K562 (cell line): ENCODE measurements at regions not wholly inside any gene's neighbourhood (a gene's known extent, or its start where the extent isn't known, plus 50 kb on each side); places are given as distances from the start of the nearest gene placed in this dataset.

Experiments
- ATAC-seq: fragments of 200-7000 bp; cut with Tn5 transposase; 3 replicates; pipeline ENCODE4 v1.9.1; 2020; ENCODE audit warnings: moderate library complexity
- BruUV-seq: library from RNA; stranded (reverse); fragments of 400-500 nt; replicated peaks from 2 replicates; lab custom pipeline; 2021; lab: Mats Ljungman, UMichigan
- CTCF ChIA-PET: fragments of 300-600 bp; formaldehyde crosslinking; extraction: SDS; loops from one replicate; lab custom pipeline; 2021; ENCODE audit warnings: low intra/inter-chr PET ratio; lab: Yijun Ruan, JAX
- POLR2A ChIA-PET: fragments of 300-600, 350-650 bp; sonication (Branson Sonifier 250); formaldehyde crosslinking; extraction: SDS; loops from one replicate; lab custom pipeline; 2021; ENCODE audit warnings: antibody characterized with exemption, inconsistent platforms; lab: Yijun Ruan, JAX
- DNase-seq, 4 experiments: peaks; one replicate each; pipeline versions ENCODE4 v3.0.0 to v3.0.0-alpha.2; 2011 to 2018; ENCODE audit warnings: low spot score in 3 of 4, mixed read lengths in 3 of 4; ENCODE audit errors: extremely low read depth in 1 of 4
- FAIRE-seq: peaks from 2 replicates; lab custom pipeline; 2011; peaks lifted over from hg19 to GRCh38; lab: Jason Lieb, UNC
- H2AFZ ChIP-seq: 2 replicates; pipeline ENCODE4 v1.6.0; 2011; ENCODE audit warnings: low read depth, low read length, control low read depth, inconsistent platforms
- H3K27ac ChIP-seq: fragments of 200-600 bp; 3 replicates; pipeline ENCODE4 v1.8.0; 2011; ENCODE audit warnings: low read depth, mild to moderate bottlenecking, control low read depth, inconsistent platforms, low read length, moderate library complexity, mixed read lengths; ENCODE audit errors: extremely low read depth
- H3K27me3 ChIP-seq, 2 experiments: fragments of 300-600 bp in 1 of 2; 2 replicates in 1 of 2; 3 replicates in 1 of 2; pipeline versions ENCODE4 v1.6.0 to v1.8.0; 2011; ENCODE audit warnings: inconsistent platforms in 2 of 2, low read length in 2 of 2, mild to moderate bottlenecking in 1 of 2, mixed read lengths in 1 of 2, moderate library complexity in 1 of 2; ENCODE audit not compliant: control insufficient read depth in 2 of 2, insufficient read depth in 2 of 2
- H3K36me3 ChIP-seq: fragments of 300-600 bp; 3 replicates; pipeline ENCODE4 v1.8.0; 2011; ENCODE audit warnings: mild to moderate bottlenecking, low read length, inconsistent platforms; ENCODE audit not compliant: control insufficient read depth, insufficient read depth
- H3K4me1 ChIP-seq, 2 experiments: fragments of 200-600 bp in 1 of 2; replicated peaks in 1 of 2; 2 replicates in 1 of 2; 3 replicates in 1 of 2; pipeline versions ENCODE4 v1.5.1 to v1.8.0; 2011; ENCODE audit warnings: inconsistent platforms in 2 of 2, low read length in 2 of 2, mild to moderate bottlenecking in 1 of 2, mixed read lengths in 1 of 2, moderate library complexity in 1 of 2; ENCODE audit not compliant: control insufficient read depth in 2 of 2, insufficient read depth in 2 of 2
- H3K4me2 ChIP-seq: 2 replicates; pipeline ENCODE4 v1.6.1; 2011; ENCODE audit warnings: low read length, control low read depth, inconsistent platforms, mixed read lengths; ENCODE audit not compliant: insufficient read depth
- H3K4me3 ChIP-seq: fragments of 200-600 bp; sonication (generic), shearing (Covaris generic); 2 replicates; pipeline ENCODE4 v1.5.1; 2016; ENCODE audit warnings: control low read depth, inconsistent platforms
- H3K79me2 ChIP-seq: fragments of 200-600 bp; 3 replicates; pipeline ENCODE4 v1.8.0; 2011; ENCODE audit warnings: low read length, inconsistent platforms; ENCODE audit not compliant: control insufficient read depth, insufficient read depth
- H3K9ac ChIP-seq, 2 experiments: 2 replicates each; pipeline versions ENCODE4 v1.6.0 to v1.6.1; 2011; ENCODE audit warnings: low read depth in 2 of 2, low read length in 2 of 2, control low read depth in 1 of 2, inconsistent platforms in 1 of 2, mild to moderate bottlenecking in 1 of 2, mixed read lengths in 1 of 2; ENCODE audit not compliant: insufficient read depth in 1 of 2
- H3K9me1 ChIP-seq: one replicate; pipeline ENCODE4 v1.6.0; 2011; ENCODE audit warnings: inconsistent platforms, mild to moderate bottlenecking, low read length, moderate library complexity; ENCODE audit not compliant: control insufficient read depth, insufficient read depth
- H3K9me3 ChIP-seq: replicated peaks from 2 replicates; pipeline ENCODE4 v1.5.1; 2011; ENCODE audit warnings: low read depth, low read length, inconsistent platforms; ENCODE audit not compliant: control insufficient read depth, insufficient read depth
- H4K20me1 ChIP-seq: replicated peaks from 2 replicates; pipeline ENCODE4 v1.6.1; 2011; ENCODE audit warnings: low read length, inconsistent platforms, mixed read lengths; ENCODE audit not compliant: control insufficient read depth, insufficient read depth
- CHD4 ChIP-seq: fragments of 200-600 bp; sonication (generic); IDR thresholded peaks from 3 replicates; pipeline ENCODE4 v1.6.1; 2012; ENCODE audit warnings: low read depth, mild to moderate bottlenecking, mixed read lengths, low read length, inconsistent platforms; ENCODE audit not compliant: insufficient read depth, insufficient replicate concordance, poor library complexity, severe bottlenecking
- CREBBP ChIP-seq: IDR thresholded peaks from one replicate; pipeline ENCODE4 v1.6.1; 2012; ENCODE audit warnings: low read depth, mild to moderate bottlenecking, control low read depth, inconsistent platforms, low read length
- DMBX1 ChIP-seq: fragments of 250-450 bp; sonication (Bioruptor Pico); IDR thresholded peaks from 2 replicates; pipeline ENCODE4 v1.8.0; 2022; ENCODE audit warnings: inconsistent platforms, mild to moderate bottlenecking, moderate library complexity, borderline replicate concordance
- GATA2 ChIP-seq: sonication (generic); formaldehyde crosslinking; IDR thresholded peaks from 2 replicates; pipeline ENCODE4 v1.4.0; 2020; ENCODE audit warnings: mild to moderate bottlenecking, missing genetic modification reagents
- HEY1 ChIP-seq: fragments of 250-450 bp; sonication (Bioruptor Pico); IDR thresholded peaks from 2 replicates; pipeline ENCODE4 v1.5.0; 2020; ENCODE audit warnings: mild to moderate bottlenecking, moderate library complexity, borderline replicate concordance
- PYGO2 ChIP-seq: fragments of 450-650 bp; IDR thresholded peaks from 2 replicates; pipeline ENCODE4 v1.6.1; 2016; ENCODE audit warnings: mild to moderate bottlenecking, missing genetic modification characterization, moderate library complexity, missing compliant biosample characterization
- RBBP5 ChIP-seq: fragments of 200-600 bp; sonication (generic); IDR thresholded peaks from 2 replicates; pipeline ENCODE4 v1.6.1; 2012; ENCODE audit warnings: borderline replicate concordance, mild to moderate bottlenecking, low read length, control low read depth, inconsistent platforms; ENCODE audit not compliant: insufficient read depth, poor library complexity, severe bottlenecking
- ZNF121 ChIP-seq: sonication (generic); formaldehyde crosslinking; conservative IDR thresholded peaks from 2 replicates; pipeline ENCODE4 v1.8.0; 2022; ENCODE audit warnings: missing genetic modification reagents
- ZNF143 ChIP-seq: sonication (generic); formaldehyde crosslinking; IDR thresholded peaks from 2 replicates; pipeline ENCODE4 v1.9.0; 2022; ENCODE audit warnings: mild to moderate bottlenecking, missing genetic modification reagents
- ZNF584 ChIP-seq: fragments of 200-800 bp; sonication (Bioruptor generic); IDR thresholded peaks from 2 replicates; pipeline ENCODE4 v1.6.1; 2016; ENCODE audit warnings: low read depth, mild to moderate bottlenecking, missing genetic modification characterization, missing compliant biosample characterization
- WGBS: fragments of 100-300 bp; shearing (Covaris generic); methylation state at CpG from one replicate; pipeline ENCODE4 v1.1.6; 2016; ENCODE audit warnings: low coverage, mixed read lengths; ENCODE audit not compliant: insufficient coverage; ENCODE audit errors: missing lambda C conversion rate; 5-methylcytosine and 5-hydroxymethylcytosine counted together
- in situ Hi-C: fragments of 300-500 bp; cut with MboI; formaldehyde crosslinking; loops from 4 replicates; pipeline ENCODE4 v1.15.0; 2018; ENCODE audit warnings: inconsistent platforms, mixed read lengths
- intact Hi-C: fragments of 100-400 bp; cut with micrococcal nuclease; formaldehyde crosslinking; loops from 2 replicates; pipeline ENCODE4 v1.14.2; 2022
- TF ChIP-seq, protein P1 (sequence below): fragments of 450-650 bp; IDR thresholded peaks from 2 replicates; pipeline ENCODE4 v1.6.1; 2016; ENCODE audit warnings: low read depth, mild to moderate bottlenecking, moderate library complexity

DNA sequence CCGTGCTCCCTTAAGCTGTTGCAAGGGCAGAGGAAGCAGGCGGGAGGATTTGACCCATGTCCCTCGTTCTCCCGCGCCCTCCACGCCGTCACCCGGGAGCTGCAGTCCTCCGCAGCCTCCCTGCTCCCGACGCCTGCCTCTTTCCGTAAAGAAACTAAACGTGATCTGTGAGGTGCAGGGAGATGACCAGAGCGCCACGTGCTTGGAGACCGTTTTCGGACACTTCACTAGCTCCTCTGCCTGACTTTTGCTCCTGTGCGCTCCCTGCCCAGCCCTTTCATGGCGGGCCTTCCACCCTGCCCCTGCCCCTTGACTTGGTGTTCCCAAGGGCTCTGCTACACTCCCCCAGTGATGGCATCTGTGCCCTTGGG, 171.2 kb downstream of the LSM5 start:
- in situ Hi-C loops: no loop called here
- FAIRE-seq (no peak), DNase-seq (no peak), ATAC-seq (no peak)
- H3K36me3 ChIP-seq: no peaks in the 10 kb centered on the region
- no peaks in the 10 kb centered on the region for H3K9me3 ChIP-seq
- H3K4me2 ChIP-seq: no peak overlapping the region
- no TSS peak for BruUV-seq
- TF ChIP-seq ZNF143 (no peak), HEY1 (CRISPR knock-in tag) (no peak), CHD4 (no peak), ZNF584 (CRISPR knock-in tag) (no peak), DMBX1 (CRISPR knock-in tag) (no peak), CREBBP (no peak), RBBP5 (no peak), PYGO2 (tag) (no peak), ZNF121 (no peak), GATA2 (CRISPR knock-in tag) (no peak)
- TF ChIP-seq, protein P1, sequence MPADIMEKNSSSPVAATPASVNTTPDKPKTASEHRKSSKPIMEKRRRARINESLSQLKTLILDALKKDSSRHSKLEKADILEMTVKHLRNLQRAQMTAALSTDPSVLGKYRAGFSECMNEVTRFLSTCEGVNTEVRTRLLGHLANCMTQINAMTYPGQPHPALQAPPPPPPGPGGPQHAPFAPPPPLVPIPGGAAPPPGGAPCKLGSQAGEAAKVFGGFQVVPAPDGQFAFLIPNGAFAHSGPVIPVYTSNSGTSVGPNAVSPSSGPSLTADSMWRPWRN: no peak
- WGBS: 1% methylated on average over 19 of the region's 19 CpGs
- no peaks in the 10 kb centered on the region for H3K79me2 ChIP-seq
- no peaks in the 10 kb centered on the region; a peak in 1 of 5 replicates for H3K4me1 ChIP-seq
- peaks cover 7 to 16% of the 10 kb centered on the region in 2 experiments; a peak in 4 of 5 replicates for H3K27me3 ChIP-seq
- no peak overlapping the region for H3K27ac ChIP-seq
- no peaks in the 10 kb centered on the region for H3K9me1 ChIP-seq
- CTCF ChIA-PET: no interaction called here
- H4K20me1 ChIP-seq: no peaks in the 10 kb centered on the region
- H2AFZ ChIP-seq: no peak overlapping the region
- H3K9ac ChIP-seq: no peak overlapping the region; a peak in 1 of 4 replicates
- intact Hi-C loops: no loop called here
- no peak overlapping the region for H3K4me3 ChIP-seq
- POLR2A ChIA-PET: no interaction called here
